ENCODE measurements at regions not wholly inside any gene's neighbourhood (a gene's known extent, or its start where the extent isn't known, plus 50 kb on each side); places are given as distances from the start of the nearest gene placed in this dataset.

DNA sequence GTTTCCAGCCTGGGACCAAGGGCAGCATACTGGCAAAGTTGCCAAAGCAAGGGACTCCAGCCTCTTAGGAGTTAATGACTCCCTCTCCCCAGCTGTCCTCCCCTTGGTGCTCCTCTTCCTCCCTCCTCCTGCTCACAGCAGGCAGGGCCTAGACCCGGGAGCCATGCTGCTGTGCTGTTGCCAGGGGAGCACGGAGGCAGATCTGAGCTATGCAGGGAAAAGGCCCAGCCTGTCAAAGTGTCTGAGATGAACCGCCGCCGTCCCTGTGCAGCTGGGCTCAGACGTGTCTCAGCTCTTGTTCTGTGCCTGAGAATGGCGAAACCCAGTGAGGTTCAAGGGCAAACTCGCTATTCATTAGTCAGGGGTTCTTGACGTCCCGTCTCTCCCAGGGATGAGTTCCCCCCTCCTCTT is 60.8 kb upstream of the POLG start:
- TF ChIP-seq, protein P1, sequence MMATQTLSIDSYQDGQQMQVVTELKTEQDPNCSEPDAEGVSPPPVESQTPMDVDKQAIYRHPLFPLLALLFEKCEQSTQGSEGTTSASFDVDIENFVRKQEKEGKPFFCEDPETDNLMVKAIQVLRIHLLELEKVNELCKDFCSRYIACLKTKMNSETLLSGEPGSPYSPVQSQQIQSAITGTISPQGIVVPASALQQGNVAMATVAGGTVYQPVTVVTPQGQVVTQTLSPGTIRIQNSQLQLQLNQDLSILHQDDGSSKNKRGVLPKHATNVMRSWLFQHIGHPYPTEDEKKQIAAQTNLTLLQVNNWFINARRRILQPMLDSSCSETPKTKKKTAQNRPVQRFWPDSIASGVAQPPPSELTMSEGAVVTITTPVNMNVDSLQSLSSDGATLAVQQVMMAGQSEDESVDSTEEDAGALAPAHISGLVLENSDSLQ (IDR thresholded peaks at IDR 0.05) = no peak
- TF ChIP-seq NFRKB (IDR thresholded peaks at IDR 0.05) (no peak), ELF4 (IDR thresholded peaks at IDR 0.05) (no peak), LEF1 (IDR thresholded peaks at IDR 0.05; ENCODE audit: borderline replicate concordance) (no peak), HDGF (IDR thresholded peaks at IDR 0.05; ENCODE audit: borderline replicate concordance) (no peak), CTBP1 (IDR thresholded peaks at IDR 0.05; ENCODE audit: borderline replicate concordance) (no peak), BHLHE40 (IDR thresholded peaks at IDR 0.05; ENCODE audit: borderline replicate concordance) (no peak), ZNF384 (IDR thresholded peaks at IDR 0.05) (no peak)

All from HEK293T (cell line).